K562 (cell line): ENCODE measurements at regions not wholly inside any gene's neighbourhood (a gene's known extent, or its start where the extent isn't known, plus 50 kb on each side); places are given as distances from the start of the nearest gene placed in this dataset.

Experiments
- ATAC-seq: fragments of 200-7000 bp; cut with Tn5 transposase; 3 replicates; pipeline ENCODE4 v1.9.1; 2020; ENCODE audit warnings: moderate library complexity
- BruUV-seq: library from RNA; stranded (reverse); fragments of 400-500 nt; replicated peaks from 2 replicates; lab custom pipeline; 2021; lab: Mats Ljungman, UMichigan
- CTCF ChIA-PET: fragments of 300-600 bp; formaldehyde crosslinking; extraction: SDS; loops from one replicate; lab custom pipeline; 2021; ENCODE audit warnings: low intra/inter-chr PET ratio; lab: Yijun Ruan, JAX
- POLR2A ChIA-PET: fragments of 300-600, 350-650 bp; sonication (Branson Sonifier 250); formaldehyde crosslinking; extraction: SDS; loops from one replicate; lab custom pipeline; 2021; ENCODE audit warnings: antibody characterized with exemption, inconsistent platforms; lab: Yijun Ruan, JAX
- DNase-seq, 4 experiments: peaks; one replicate each; pipeline versions ENCODE4 v3.0.0 to v3.0.0-alpha.2; 2011 to 2018; ENCODE audit warnings: low spot score in 3 of 4, mixed read lengths in 3 of 4; ENCODE audit errors: extremely low read depth in 1 of 4
- FAIRE-seq: peaks from 2 replicates; lab custom pipeline; 2011; peaks lifted over from hg19 to GRCh38; lab: Jason Lieb, UNC
- H2AFZ ChIP-seq: 2 replicates; pipeline ENCODE4 v1.6.0; 2011; ENCODE audit warnings: low read depth, low read length, control low read depth, inconsistent platforms
- H3K27ac ChIP-seq: fragments of 200-600 bp; 3 replicates; pipeline ENCODE4 v1.8.0; 2011; ENCODE audit warnings: low read depth, mild to moderate bottlenecking, control low read depth, inconsistent platforms, low read length, moderate library complexity, mixed read lengths; ENCODE audit errors: extremely low read depth
- H3K27me3 ChIP-seq, 2 experiments: fragments of 300-600 bp in 1 of 2; 2 replicates in 1 of 2; 3 replicates in 1 of 2; pipeline versions ENCODE4 v1.6.0 to v1.8.0; 2011; ENCODE audit warnings: inconsistent platforms in 2 of 2, low read length in 2 of 2, mild to moderate bottlenecking in 1 of 2, mixed read lengths in 1 of 2, moderate library complexity in 1 of 2; ENCODE audit not compliant: control insufficient read depth in 2 of 2, insufficient read depth in 2 of 2
- H3K36me3 ChIP-seq: fragments of 300-600 bp; 3 replicates; pipeline ENCODE4 v1.8.0; 2011; ENCODE audit warnings: mild to moderate bottlenecking, low read length, inconsistent platforms; ENCODE audit not compliant: control insufficient read depth, insufficient read depth
- H3K4me1 ChIP-seq, 2 experiments: fragments of 200-600 bp in 1 of 2; replicated peaks in 1 of 2; 2 replicates in 1 of 2; 3 replicates in 1 of 2; pipeline versions ENCODE4 v1.5.1 to v1.8.0; 2011; ENCODE audit warnings: inconsistent platforms in 2 of 2, low read length in 2 of 2, mild to moderate bottlenecking in 1 of 2, mixed read lengths in 1 of 2, moderate library complexity in 1 of 2; ENCODE audit not compliant: control insufficient read depth in 2 of 2, insufficient read depth in 2 of 2
- H3K4me2 ChIP-seq: 2 replicates; pipeline ENCODE4 v1.6.1; 2011; ENCODE audit warnings: low read length, control low read depth, inconsistent platforms, mixed read lengths; ENCODE audit not compliant: insufficient read depth
- H3K4me3 ChIP-seq: fragments of 200-600 bp; sonication (generic), shearing (Covaris generic); 2 replicates; pipeline ENCODE4 v1.5.1; 2016; ENCODE audit warnings: control low read depth, inconsistent platforms
- H3K79me2 ChIP-seq: fragments of 200-600 bp; 3 replicates; pipeline ENCODE4 v1.8.0; 2011; ENCODE audit warnings: low read length, inconsistent platforms; ENCODE audit not compliant: control insufficient read depth, insufficient read depth
- H3K9ac ChIP-seq, 2 experiments: 2 replicates each; pipeline versions ENCODE4 v1.6.0 to v1.6.1; 2011; ENCODE audit warnings: low read depth in 2 of 2, low read length in 2 of 2, control low read depth in 1 of 2, inconsistent platforms in 1 of 2, mild to moderate bottlenecking in 1 of 2, mixed read lengths in 1 of 2; ENCODE audit not compliant: insufficient read depth in 1 of 2
- H3K9me1 ChIP-seq: one replicate; pipeline ENCODE4 v1.6.0; 2011; ENCODE audit warnings: inconsistent platforms, mild to moderate bottlenecking, low read length, moderate library complexity; ENCODE audit not compliant: control insufficient read depth, insufficient read depth
- H3K9me3 ChIP-seq: replicated peaks from 2 replicates; pipeline ENCODE4 v1.5.1; 2011; ENCODE audit warnings: low read depth, low read length, inconsistent platforms; ENCODE audit not compliant: control insufficient read depth, insufficient read depth
- H4K20me1 ChIP-seq: replicated peaks from 2 replicates; pipeline ENCODE4 v1.6.1; 2011; ENCODE audit warnings: low read length, inconsistent platforms, mixed read lengths; ENCODE audit not compliant: control insufficient read depth, insufficient read depth
- CTCF ChIP-seq, 3 experiments: IDR thresholded peaks in 2 of 3; conservative IDR thresholded peaks in 1 of 3; 2 replicates each; pipeline ENCODE4 v1.5.1; 2011 to 2012; ENCODE audit warnings: low read length in 3 of 3, mild to moderate bottlenecking in 3 of 3, control low read depth in 2 of 3, improper control_type of control experiment in 1 of 3, inconsistent platforms in 1 of 3, low read depth in 1 of 3, mixed read lengths in 1 of 3, moderate library complexity in 1 of 3; ENCODE audit not compliant: insufficient read depth in 2 of 3
- ZBTB43 ChIP-seq: sonication (generic); formaldehyde crosslinking; IDR thresholded peaks from 2 replicates; pipeline ENCODE4 v1.8.0; 2023; ENCODE audit warnings: mild to moderate bottlenecking, missing genetic modification reagents
- ZNF511 ChIP-seq: sonication (generic); formaldehyde crosslinking; IDR thresholded peaks from 2 replicates; pipeline ENCODE4 v1.8.0; 2022; ENCODE audit warnings: mild to moderate bottlenecking, missing genetic modification reagents
- WGBS: fragments of 100-300 bp; shearing (Covaris generic); methylation state at CpG from one replicate; pipeline ENCODE4 v1.1.6; 2016; ENCODE audit warnings: low coverage, mixed read lengths; ENCODE audit not compliant: insufficient coverage; ENCODE audit errors: missing lambda C conversion rate; 5-methylcytosine and 5-hydroxymethylcytosine counted together
- in situ Hi-C: fragments of 300-500 bp; cut with MboI; formaldehyde crosslinking; loops from 4 replicates; pipeline ENCODE4 v1.15.0; 2018; ENCODE audit warnings: inconsistent platforms, mixed read lengths
- intact Hi-C: fragments of 100-400 bp; cut with micrococcal nuclease; formaldehyde crosslinking; loops from 2 replicates; pipeline ENCODE4 v1.14.2; 2022

GRCh38 chr6:165721356-165721755 lies 58.3 kb upstream of the PDE10A start:
- FAIRE-seq (no peak), DNase-seq (no peak), ATAC-seq (no peak)
- in situ Hi-C loops = no loop called here
- 0% methylated on average over 3 of the region's 3 CpGs for WGBS
- H3K4me1 ChIP-seq = no peaks in the 10 kb centered on the region
- H3K9me3 ChIP-seq = no peaks in the 10 kb centered on the region
- no peak overlapping the region for H3K27ac ChIP-seq
- H2AFZ ChIP-seq = no peak overlapping the region
- ChIA-PET CTCF (no interaction called here), POLR2A (no interaction called here)
- intact Hi-C loops = no loop called here
- H4K20me1 ChIP-seq = no peaks in the 10 kb centered on the region
- H3K4me3 ChIP-seq = no peak overlapping the region
- no TSS peak for BruUV-seq
- H3K36me3 ChIP-seq = no peaks in the 10 kb centered on the region
- H3K79me2 ChIP-seq = no peaks in the 10 kb centered on the region
- H3K27me3 ChIP-seq = peaks cover under 1 to 5% of the 10 kb centered on the region in 2 experiments; a peak in 1 of 5 replicates
- H3K9me1 ChIP-seq = no peaks in the 10 kb centered on the region
- no peak overlapping the region for H3K9ac ChIP-seq
- no peak overlapping the region for H3K4me2 ChIP-seq
- TF ChIP-seq CTCF (IDR thresholded peaks at IDR 0.05 in 2 of 3, conservative IDR thresholded peaks at IDR 0.05 in 1 of 3; ENCODE audit: insufficient read depth in 2 of 3, low read depth in 1 of 3, low read length in 3 of 3) (no peak), ZBTB43 (CRISPR knock-in tag) (no peak), ZNF511 (CRISPR knock-in tag) (no peak)
- TF ChIP-seq, all 486 proteins: peak for 0
